ENCODE measurements at regions not wholly inside any gene's neighbourhood (a gene's known extent, or its start where the extent isn't known, plus 50 kb on each side); places are given as distances from the start of the nearest gene placed in this dataset.

DNA sequence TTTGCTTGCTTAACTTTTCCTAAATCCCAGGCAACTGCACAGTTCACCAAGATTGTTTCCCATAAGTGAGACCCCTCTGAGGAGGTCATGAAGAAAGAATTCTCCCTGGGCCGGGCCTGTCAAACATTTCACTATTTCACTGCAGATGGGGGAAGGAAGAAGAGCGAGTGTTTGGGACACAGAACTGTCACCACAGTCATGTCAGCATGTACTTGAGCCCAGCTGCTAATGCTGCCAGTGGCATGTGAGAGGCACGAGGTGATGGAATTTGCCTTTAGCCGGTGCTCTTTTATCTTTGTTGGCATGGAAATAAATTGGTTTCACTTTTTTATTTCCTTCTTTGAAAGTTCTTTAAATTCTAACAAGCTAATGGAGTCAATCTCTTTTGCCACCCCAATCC is 277.9 kb upstream of the GADL1 start:
- TF ChIP-seq, protein P1, sequence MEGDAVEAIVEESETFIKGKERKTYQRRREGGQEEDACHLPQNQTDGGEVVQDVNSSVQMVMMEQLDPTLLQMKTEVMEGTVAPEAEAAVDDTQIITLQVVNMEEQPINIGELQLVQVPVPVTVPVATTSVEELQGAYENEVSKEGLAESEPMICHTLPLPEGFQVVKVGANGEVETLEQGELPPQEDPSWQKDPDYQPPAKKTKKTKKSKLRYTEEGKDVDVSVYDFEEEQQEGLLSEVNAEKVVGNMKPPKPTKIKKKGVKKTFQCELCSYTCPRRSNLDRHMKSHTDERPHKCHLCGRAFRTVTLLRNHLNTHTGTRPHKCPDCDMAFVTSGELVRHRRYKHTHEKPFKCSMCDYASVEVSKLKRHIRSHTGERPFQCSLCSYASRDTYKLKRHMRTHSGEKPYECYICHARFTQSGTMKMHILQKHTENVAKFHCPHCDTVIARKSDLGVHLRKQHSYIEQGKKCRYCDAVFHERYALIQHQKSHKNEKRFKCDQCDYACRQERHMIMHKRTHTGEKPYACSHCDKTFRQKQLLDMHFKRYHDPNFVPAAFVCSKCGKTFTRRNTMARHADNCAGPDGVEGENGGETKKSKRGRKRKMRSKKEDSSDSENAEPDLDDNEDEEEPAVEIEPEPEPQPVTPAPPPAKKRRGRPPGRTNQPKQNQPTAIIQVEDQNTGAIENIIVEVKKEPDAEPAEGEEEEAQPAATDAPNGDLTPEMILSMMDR (IDR thresholded peaks at IDR 0.05; ENCODE audit: insufficient read depth, low read depth, low read length) = no peak
- TF ChIP-seq EZH2 (IDR thresholded peaks at IDR 0.05; ENCODE audit: insufficient read depth, low read length) = no peak
